NK-92 treated with Interleukin-12 subunit alpha and Interleukin-12 subunit beta, amount 100 ng/mL, for 24 hours (cell line): ENCODE measurements at regions not wholly inside any gene's neighbourhood (a gene's known extent, or its start where the extent isn't known, plus 50 kb on each side); places are given as distances from the start of the nearest gene placed in this dataset.

Experiments
- DNase-seq: peaks from one replicate; lab custom pipeline; 2025; lab: John Stamatoyannopoulos, UW

DNA sequence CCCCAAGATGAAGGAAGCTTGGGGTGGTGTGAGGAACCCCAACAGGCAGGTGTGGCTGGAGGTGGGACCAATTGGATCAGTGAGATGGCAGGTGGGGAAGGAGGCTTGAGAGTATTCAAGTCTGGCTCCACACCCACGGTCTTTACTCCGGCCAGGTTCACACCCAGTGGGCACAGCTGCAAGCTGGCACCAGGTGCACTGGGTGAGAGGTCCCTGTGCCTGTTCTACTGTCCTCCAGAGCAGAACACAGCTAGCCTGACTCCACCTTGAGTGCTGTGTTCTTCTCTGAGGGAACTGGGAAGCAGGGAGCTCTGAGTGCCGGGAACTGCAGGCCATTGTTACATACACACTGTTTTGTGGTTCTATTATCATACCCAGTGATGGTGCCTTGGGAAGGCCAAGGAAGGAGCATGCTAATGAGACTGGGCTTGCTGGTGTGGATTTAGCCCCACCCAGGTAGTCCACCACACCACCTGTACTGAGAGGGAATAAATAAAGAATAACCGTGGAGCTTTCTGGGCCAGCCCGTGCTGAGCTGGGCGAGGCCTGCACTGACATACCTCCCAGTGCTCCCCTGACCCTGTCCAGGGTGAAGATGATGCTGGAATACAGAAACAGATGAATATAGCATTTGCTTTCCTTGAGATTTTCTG is 93.4 kb downstream of the ABHD5 start:
- no peak for DNase-seq

DNA sequence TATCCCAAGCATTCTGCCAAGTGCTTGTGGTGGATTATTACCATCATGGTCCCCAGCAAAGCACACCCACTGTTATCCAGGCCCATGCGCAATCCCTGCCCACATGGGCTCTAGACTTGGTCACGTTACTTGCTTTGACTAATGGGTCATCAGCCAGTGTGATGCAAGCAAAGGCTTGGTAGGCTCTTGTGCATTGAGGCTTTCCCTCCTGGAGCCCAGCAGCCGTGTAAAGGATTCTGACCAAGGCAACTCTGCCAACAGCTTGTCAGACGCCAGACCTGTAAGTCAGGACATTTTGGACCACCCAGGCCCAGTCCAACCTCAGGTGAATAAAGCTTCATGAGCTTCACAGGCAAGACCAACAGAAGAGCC is 93.9 kb downstream of the ABHD5 start:
- no peak for DNase-seq

DNA sequence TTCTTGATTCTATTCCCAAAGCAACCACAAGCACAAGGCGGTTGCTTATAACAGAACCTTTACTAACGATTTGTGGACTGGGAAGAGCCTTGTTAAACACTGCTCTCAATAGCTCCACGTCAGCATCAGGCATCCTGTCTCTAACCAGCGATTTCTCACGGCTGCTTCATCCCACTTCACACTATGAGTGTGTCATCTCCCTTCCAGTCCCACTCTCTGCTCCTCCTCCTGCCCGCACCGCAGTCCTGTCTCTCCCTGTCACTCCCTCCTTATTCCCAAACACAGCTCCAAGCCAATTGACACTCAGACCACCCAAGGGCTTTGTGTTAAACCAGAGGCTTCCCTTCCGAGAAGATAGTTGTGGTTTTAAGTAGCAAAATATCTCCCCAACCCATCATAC is 94.8 kb downstream of the ABHD5 start:
- DNase-seq, result no peak

DNA sequence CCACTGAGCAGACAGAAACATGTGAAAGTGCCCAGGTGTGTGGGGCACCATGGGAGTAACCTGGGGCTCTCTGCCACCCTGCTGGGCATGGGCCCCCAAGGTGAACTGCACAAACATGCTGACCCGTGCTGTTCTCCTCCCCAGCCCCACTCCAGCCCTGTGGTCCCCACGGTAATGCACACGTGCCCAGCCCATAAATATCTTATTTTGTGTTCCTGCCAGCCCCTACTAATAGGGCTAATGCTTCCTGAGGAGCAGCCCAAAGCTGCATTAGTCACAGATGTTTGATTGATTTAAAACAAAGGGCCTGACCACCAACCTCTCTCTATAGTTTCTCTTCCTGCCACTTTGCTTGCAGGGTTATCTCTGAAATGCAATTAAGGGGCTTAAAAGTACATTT is 95.4 kb downstream of the ABHD5 start:
- no peak for DNase-seq

DNA sequence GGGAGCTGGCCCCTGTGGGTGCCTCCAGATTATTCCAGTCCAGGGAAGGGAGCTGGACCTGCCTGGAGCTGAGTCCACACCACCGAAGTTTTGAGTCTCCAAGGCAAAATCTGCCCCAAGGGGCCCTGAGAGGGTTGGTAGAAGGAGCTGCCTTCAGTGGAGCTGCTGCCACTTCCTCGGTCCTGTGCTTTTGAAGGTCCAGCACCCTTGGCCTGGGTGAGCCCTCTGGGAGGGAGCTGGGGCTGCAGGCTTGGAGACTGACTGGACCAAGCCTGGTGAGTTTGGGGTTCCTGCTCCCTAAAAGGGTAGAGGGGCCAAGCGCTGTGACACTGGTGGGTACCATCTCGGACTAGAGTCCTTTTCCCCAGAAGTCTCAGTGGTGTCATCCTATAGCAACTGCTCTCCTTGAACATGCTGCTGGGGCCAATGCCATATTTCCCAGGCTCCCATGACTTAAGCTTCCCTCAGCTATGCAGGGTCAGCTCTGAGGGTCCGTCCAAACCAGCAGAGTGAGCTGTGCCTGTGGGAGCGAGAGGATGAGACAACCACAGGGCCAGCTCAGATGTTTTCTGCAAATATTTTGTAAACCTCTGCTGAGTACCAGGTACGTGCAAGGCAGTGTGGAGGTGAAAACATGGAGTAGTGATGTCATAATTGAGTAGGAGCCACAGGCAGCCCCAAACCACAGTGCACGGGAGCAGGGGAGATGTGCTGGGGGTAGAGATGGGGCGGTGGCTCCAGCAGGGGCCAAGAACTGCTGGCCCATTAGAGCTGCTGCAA is 96.0 kb downstream of the ABHD5 start:
- no peak for DNase-seq

- DNase-seq, result no peak
Measured at GRCh38 chr3:43787330-43787729, 96.6 kb downstream of the ABHD5 start.

DNA sequence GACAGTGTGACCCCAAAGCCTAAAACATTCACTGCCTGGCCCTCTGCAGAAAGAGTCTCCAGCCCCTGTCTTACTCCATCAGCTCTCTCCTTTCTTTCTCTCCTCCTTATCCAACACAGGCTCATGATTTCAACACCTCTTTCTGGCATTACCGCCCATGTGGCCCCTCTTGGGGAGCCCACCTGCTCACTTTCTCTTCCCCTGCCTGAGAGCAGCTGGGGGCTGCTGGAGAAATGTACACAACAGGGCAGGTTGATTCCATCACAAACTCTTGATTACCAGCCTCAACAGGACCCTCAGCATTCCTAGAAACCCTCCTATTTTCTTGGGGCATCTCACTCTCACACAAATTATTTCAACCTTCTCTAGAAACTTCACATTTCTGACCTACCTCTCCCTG is 98.3 kb downstream of the ABHD5 start:
- DNase-seq, result no peak

DNA sequence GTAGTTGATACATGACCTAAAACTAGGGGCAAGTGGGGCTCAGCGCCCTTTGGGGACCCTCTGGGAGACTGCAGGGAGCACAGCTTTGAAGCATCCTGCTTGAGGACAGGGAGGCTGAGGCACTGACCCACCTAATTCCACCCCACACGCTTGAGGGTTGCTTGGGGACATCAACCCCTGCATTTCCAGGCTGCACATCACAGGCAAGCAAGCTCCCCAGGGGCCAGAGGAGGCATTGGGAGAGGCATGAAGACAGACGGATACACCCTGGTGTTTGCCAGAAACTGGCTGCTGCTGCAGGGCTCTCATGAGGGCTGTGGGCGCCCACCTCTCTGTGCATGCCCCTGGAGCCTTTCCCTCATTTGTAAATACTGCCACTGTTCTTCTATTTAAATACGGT is 99.3 kb downstream of the ABHD5 start:
- DNase-seq, result no peak

- no peak for DNase-seq
Measured at GRCh38 chr3:43790476-43790875, 99.7 kb downstream of the ABHD5 start.

DNA sequence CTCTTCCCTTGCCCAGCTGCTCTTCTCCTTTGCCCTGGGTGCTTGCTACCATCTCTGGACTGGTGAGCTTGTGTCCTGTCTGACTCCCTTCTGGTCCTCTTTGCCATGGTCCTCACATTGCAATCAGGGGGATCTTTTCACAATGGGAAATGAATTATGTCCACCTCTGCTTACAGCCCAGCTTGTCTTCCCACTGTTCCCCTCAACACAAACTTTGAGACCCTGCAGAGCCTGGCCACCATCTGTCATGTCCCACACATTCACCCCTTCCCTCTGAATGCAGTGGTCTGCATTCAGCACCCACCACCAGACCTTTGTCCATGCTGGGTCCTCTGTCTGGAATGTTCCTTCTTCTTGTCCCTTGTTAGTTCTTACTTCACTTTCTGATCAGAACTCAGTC is 100.5 kb downstream of the ABHD5 start:
- DNase-seq, result no peak

DNA sequence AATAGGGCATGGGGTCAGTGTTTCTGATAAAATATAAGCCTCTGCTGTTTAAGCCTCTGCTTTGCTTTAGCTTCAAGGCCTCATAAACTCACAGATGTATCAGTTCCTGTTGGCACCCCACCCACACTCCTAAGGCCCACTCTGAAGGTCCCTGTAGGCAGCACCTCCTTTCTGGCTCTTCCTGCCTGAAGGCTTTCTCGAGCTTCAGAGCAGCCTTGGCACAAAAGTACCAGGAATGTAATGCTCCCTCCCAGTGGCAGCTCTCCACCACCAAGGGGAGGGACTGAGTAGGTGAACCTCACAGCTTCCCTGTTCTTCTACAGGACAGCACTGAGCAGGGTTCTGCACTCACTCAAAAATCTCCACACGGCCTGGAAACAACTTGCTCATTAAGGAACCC is 102.2 kb downstream of the ABHD5 start:
- DNase-seq, result no peak

GRCh38 chr3:43793648-43794372 is 103.1 kb downstream of the ABHD5 start:
- no peak for DNase-seq

DNA sequence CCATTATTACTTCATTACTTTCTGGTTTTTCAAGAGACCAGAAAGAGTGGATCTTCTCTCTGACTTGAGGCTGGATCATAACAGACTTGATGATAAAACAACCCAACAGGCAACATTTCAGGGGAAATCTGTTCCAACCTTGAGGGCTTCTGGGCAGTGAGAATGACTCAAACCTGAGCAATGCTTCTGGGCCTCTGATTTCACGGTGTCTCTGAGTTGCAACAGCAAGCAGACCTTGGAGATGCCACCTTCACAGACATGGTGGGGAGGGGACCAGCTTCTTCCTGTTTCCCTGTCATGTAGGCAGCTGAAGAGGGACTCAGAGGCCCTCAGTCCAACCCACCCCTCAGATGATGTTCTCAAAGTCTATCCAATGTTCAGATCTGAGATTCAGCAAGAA is 104.0 kb downstream of the ABHD5 start:
- DNase-seq, result no peak

- DNase-seq, result no peak
Measured at GRCh38 chr3:43795491-43795890, 104.8 kb downstream of the ABHD5 start.

GRCh38 chr3:43796041-43796596 is 105.4 kb downstream of the ABHD5 start:
- no peak for DNase-seq

- no peak for DNase-seq
Measured at GRCh38 chr3:43797794-43798193, 107.1 kb downstream of the ABHD5 start.

GRCh38 chr3:43810797-43811196 is 120.1 kb downstream of the ABHD5 start:
- no peak for DNase-seq

GRCh38 chr3:43814461-43814860 is 123.7 kb downstream of the ABHD5 start:
- no peak for DNase-seq

DNA sequence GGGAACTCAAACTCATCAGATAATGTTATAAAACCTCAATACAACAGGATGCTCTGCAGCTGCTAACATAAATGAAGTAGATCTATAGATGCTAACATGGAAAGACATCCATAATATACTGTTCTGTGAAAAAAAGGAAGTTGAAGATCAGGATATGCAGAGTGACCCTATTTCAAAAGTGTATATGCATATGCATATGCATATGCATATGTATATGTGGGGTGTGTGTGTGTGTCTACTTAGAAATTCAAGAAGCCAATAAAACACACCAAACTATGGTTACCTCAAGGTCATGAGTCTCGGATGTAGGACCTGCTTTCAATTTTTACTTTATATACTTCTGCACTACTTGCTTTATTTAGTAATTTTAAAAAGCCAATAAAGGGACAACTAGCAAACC is 125.6 kb downstream of the ABHD5 start:
- DNase-seq, result no peak

GRCh38 chr3:43817064-43817463 is 126.3 kb downstream of the ABHD5 start:
- DNase-seq, result no peak

DNA sequence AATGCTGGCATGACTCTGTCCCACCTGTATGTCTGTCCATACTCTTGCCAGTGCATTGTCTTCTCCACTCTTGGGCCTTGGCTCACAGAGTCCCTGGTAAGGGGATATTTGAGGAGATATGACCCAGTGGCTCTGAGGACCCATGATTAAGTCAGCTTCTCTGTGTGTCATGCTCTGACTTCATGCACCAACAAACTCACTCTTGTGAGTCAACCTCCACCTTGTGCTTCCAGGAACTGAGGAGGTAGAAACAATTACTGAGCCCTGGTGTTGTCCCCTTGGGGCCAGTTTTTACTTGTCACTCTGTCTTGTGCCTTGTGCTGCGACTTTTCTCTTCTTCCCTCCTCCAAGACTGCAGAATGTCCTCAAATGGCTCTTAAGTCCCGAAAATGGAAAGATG is 127.1 kb downstream of the ABHD5 start:
- DNase-seq, result no peak

DNA sequence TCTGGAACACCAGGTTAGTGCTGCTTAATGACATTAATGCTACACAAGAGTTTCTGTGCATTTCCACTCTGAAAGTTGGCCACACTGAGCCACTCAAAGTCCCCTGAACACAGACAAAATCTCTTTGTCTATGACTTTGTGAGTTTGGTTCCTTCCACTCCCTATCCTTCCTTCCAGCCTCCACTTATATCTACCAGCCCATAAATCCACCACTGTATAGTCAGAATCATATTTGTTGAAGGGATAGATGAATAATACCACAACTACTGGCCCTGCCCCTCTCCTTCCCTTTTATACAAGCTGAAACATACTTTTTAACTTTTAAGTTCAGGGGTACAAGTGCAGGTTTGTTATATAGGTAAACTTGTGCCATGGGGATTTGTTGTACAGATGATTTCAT is 127.5 kb downstream of the ABHD5 start:
- DNase-seq, result no peak
